Body of pancreas (tissue), 4 donors: ENCODE measurements at regions not wholly inside any gene's neighbourhood (a gene's known extent, or its start where the extent isn't known, plus 50 kb on each side); places are given as distances from the start of the nearest gene placed in this dataset.

Experiments
- ATAC-seq: fragments of 150-250 bp; one replicate; pipeline ENCODE4 v1.9.1; 2016
- DNase-seq, 4 donors: peaks; one replicate each; pipeline ENCODE4 v3.0.0-alpha.2; 2019
- H3K27ac ChIP-seq, 4 donors: fragments of 200-600 bp; sonication (generic); 1 replicate in 3 of 4; 2 replicates in 1 of 4; pipeline versions ENCODE4 v1.5.1 to v1.6.1; 2016 to 2019; ENCODE audit warnings: mild to moderate bottlenecking in 1 of 4, mixed read lengths in 1 of 4, moderate library complexity in 1 of 4
- H3K27me3 ChIP-seq, 2 donors: fragments of 200-600 bp; sonication (generic); one replicate each; pipeline ENCODE4 v1.6.0; 2016; ENCODE audit warnings: mild to moderate bottlenecking in 1 of 2
- H3K36me3 ChIP-seq, 2 donors: fragments of 200-600 bp; sonication (generic); replicated peaks in 1 of 2; 2 replicates each; pipeline ENCODE4 v1.5.1; 2016; ENCODE audit warnings: low read depth in 2 of 2; ENCODE audit not compliant: insufficient read depth in 1 of 2
- H3K4me1 ChIP-seq: fragments of 200-600 bp; sonication (generic); one replicate; pipeline ENCODE4 v1.6.0; 2016
- H3K4me3 ChIP-seq, 2 donors: fragments of 200-600 bp; sonication (generic); 1 replicate in 1 of 2; 2 replicates in 1 of 2; pipeline ENCODE4 v1.5.1; 2016 to 2019
- H3K9me3 ChIP-seq, 3 donors: fragments of 200-600 bp; sonication (generic); 1 replicate in 2 of 3; 2 replicates in 1 of 3; pipeline ENCODE4 v1.5.1; 2016
- CTCF ChIP-seq, 7 experiments: fragments of 450-650 bp in 4 of 7; fragments of 200-600 bp in 3 of 7; sonication (generic) in 3 of 7; IDR thresholded peaks; one replicate each; pipeline ENCODE4 v1.5.1; 2016 to 2019; ENCODE audit warnings: antibody characterized with exemption in 7 of 7
- POLR2A ChIP-seq, 3 donors: fragments of 450-650 bp; IDR thresholded peaks; one replicate each; pipeline ENCODE4 v1.6.1; 2016; ENCODE audit warnings: antibody characterized with exemption in 3 of 3, mild to moderate bottlenecking in 2 of 3
- WGBS, 2 donors: methylation state at CpG; one replicate each; pipeline ENCODE4 v1.1.5; 2017; 5-methylcytosine and 5-hydroxymethylcytosine counted together
- intact Hi-C: fragments of 100-400 bp; cut with DNase I; formaldehyde crosslinking; loops from one replicate; pipeline ENCODE4 v1.15.1; 2023

DNA sequence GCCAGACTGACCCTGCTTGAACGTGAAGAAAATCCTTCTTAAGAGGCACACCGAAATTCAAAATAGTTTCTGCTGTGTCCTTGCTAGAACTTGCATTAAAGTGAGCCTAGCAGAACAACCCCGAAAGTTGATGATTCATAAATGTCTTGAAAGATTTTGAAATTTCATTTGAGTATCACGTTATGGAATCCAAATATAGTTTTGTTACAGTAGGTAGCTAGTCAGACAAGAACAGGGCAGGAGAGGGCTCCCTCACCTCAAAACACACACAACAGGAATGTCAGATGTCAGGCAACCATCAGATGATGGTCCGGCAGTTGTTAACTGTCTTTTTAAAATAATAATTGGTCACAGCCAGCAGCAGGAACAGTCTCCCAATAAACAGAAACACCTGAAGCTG is 259.6 kb upstream of the GNPDA2 start:
- intact Hi-C loops, result no loop called here

GRCh38 chr4:44985152-44985551 is 258.8 kb upstream of the GNPDA2 start:
- H3K4me1 ChIP-seq, result no peaks in the 10 kb centered on the region

More for the DNA sequence above, 259.6 kb upstream of the GNPDA2 start:
- TF ChIP-seq POLR2A (IDR thresholded peaks at IDR 0.05) (no peak), CTCF (IDR thresholded peaks at IDR 0.05) (no peak)
- Histone ChIP-seq H3K27me3 (no peaks in the 10 kb centered on the region), H3K9me3 (no peaks in the 10 kb centered on the region), H3K27ac (no peak overlapping the region), H3K4me1 (no peaks in the 10 kb centered on the region), H3K36me3 (no peaks in the 10 kb centered on the region), H3K4me3 (no peak overlapping the region)
- DNase-seq (no peak), ATAC-seq (no peak)
- WGBS, 2 donors, result 58 to 60% methylated on average over 5 of the region's 5 CpGs

DNA sequence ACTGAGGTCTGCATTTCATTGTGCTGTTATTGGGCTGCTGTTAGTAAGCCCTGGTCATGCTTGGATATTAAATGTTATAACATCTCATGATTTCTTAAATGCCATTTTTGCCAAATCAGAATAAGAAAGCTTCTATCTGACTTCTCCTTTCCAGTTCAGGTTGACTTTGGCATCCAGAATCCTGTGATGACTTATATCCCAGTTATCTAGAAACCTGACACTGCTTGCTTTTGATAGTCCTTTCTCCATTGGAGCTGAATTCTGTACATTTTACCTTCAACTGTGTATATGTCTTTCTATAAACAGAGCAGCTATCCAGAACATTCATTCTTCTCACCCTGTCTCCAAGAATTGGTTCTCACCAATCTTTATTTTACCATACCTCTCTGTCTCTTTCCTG is 257.7 kb upstream of the GNPDA2 start:
- DNase-seq (no peak), ATAC-seq (no peak)
- H3K4me1 ChIP-seq, result no peaks in the 10 kb centered on the region
- intact Hi-C loops, result no loop called here
- no peak overlapping the region for H3K27ac ChIP-seq
- TF ChIP-seq POLR2A (IDR thresholded peaks at IDR 0.05) (no peak), CTCF (IDR thresholded peaks at IDR 0.05) (no peak)
- H3K4me3 ChIP-seq, result no peak overlapping the region
- no peaks in the 10 kb centered on the region for H3K36me3 ChIP-seq
- H3K27me3 ChIP-seq, result no peaks in the 10 kb centered on the region
- no peaks in the 10 kb centered on the region for H3K9me3 ChIP-seq

More at GRCh38 chr4:44985152-44985551, 258.8 kb upstream of the GNPDA2 start:
- Histone ChIP-seq H3K27me3 (no peaks in the 10 kb centered on the region), H3K4me3 (no peak overlapping the region), H3K36me3 (no peaks in the 10 kb centered on the region), H3K27ac (no peak overlapping the region), H3K9me3 (no peaks in the 10 kb centered on the region)
- DNase-seq (no peak), ATAC-seq (no peak)
- 35 to 48% methylated on average over 2 of the region's 2 CpGs for WGBS, 2 donors
- no peak for TF ChIP-seq POLR2A (IDR thresholded peaks at IDR 0.05)
- TF ChIP-seq CTCF (IDR thresholded peaks at IDR 0.05), result no peak
- intact Hi-C loops, result no loop called here

DNA sequence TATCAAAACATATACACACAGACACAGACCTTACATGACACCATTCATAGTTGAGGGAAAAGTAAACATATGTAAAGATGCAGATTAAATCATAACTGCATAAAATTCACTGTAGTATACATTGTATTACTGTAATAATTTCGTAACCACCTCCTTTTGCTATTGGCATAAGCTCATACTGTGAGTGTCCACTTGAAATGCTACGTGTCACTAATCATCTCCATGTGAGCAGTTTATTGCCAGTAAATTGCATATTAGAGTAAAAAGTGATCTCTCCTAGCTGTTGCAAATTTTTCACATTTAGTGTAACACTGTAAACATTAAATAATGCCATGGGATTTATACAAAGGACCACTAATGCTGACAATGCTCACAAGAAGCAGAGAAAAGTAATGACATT is 256.7 kb upstream of the GNPDA2 start:
- H3K36me3 ChIP-seq, result no peaks in the 10 kb centered on the region
- intact Hi-C loops, result no loop called here
- 44 to 46% methylated on average over 2 of the region's 2 CpGs for WGBS, 2 donors
- ATAC-seq, result no peak
- no peaks in the 10 kb centered on the region for H3K4me1 ChIP-seq
- no peak overlapping the region for H3K27ac ChIP-seq
- TF ChIP-seq POLR2A (IDR thresholded peaks at IDR 0.05) (no peak), CTCF (IDR thresholded peaks at IDR 0.05) (no peak)
- DNase-seq, result no peak
- H3K27me3 ChIP-seq, result no peaks in the 10 kb centered on the region
- no peaks in the 10 kb centered on the region for H3K9me3 ChIP-seq
- no peak overlapping the region for H3K4me3 ChIP-seq

DNA sequence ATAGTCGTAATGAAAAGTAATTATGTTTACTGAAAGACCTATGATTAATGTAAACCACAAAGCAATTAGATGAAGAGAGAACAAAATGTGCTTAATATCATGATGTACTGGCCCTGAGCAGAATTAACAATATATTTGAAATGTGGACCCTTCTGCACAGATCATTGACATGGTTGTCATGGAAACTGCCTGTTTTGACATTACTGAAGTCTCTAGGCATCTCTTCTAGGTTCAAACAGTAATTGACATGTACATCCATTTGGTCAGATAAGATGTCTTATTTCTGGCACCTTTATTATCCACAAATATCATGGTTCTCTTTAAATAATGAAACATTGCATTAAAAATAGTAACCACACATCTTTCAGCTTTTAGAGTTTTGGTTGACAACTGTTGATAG is 251.7 kb upstream of the GNPDA2 start:
- intact Hi-C loops, result no loop called here
- Histone ChIP-seq H3K9me3 (no peaks in the 10 kb centered on the region), H3K27ac (no peak overlapping the region), H3K4me1 (no peaks in the 10 kb centered on the region), H3K4me3 (no peak overlapping the region), H3K27me3 (no peaks in the 10 kb centered on the region), H3K36me3 (no peaks in the 10 kb centered on the region)
- WGBS, 2 donors, result 18 to 40% methylated on average over 1 of the region's 1 CpG
- TF ChIP-seq POLR2A (IDR thresholded peaks at IDR 0.05), result no peak
- TF ChIP-seq CTCF (IDR thresholded peaks at IDR 0.05), result no peak
- ATAC-seq, result no peak
- no peak for DNase-seq
